ENCODE measurements at regions not wholly inside any gene's neighbourhood (a gene's known extent, or its start where the extent isn't known, plus 50 kb on each side); places are given as distances from the start of the nearest gene placed in this dataset.
A peak's percentile ranks its signal among the peaks of the same experiment; 100 is the strongest.

DNA sequence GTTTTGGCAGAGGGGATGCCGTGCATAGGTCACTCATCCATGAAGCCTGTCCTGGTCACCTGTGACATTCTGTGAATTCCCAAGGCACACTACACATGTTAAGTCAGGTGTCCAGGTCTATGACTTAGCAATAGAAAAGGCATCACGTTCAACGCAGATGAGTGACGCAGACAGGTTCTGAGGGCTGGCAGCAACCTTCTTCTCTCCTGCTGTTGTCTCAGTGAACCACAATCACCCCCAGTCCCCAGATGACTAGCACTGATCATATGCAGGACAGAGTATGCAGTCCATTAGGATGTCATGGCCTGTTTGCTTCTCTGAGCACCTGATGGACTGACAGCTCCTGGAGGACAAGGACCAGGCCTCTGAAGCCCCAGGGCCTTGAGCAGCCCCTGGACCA is 157.8 kb upstream of the KAZN start:
- TF ChIP-seq Cebpa-rat (IDR thresholded peaks at IDR 0.05): no peak
- Histone ChIP-seq H3K27ac (no peak overlapping the region), H4K20me1 (no peaks in the 10 kb centered on the region; a peak in 1 of 22 replicates), H3K36me3 (no peaks in the 10 kb centered on the region), H3K4me3 (no peak overlapping the region), H3K9ac (no peak overlapping the region), H3K4me1 (peaks cover 3 to 15% (median 8%) of the 10 kb centered on the region in 10 experiments; a peak in 11 of 20 replicates), H3K4me2 (no peak overlapping the region), H3K27me3 (no peaks in the 10 kb centered on the region), H3K9me3 (replicated peaks in 1 of 11) (no peaks in the 10 kb centered on the region)

DNA sequence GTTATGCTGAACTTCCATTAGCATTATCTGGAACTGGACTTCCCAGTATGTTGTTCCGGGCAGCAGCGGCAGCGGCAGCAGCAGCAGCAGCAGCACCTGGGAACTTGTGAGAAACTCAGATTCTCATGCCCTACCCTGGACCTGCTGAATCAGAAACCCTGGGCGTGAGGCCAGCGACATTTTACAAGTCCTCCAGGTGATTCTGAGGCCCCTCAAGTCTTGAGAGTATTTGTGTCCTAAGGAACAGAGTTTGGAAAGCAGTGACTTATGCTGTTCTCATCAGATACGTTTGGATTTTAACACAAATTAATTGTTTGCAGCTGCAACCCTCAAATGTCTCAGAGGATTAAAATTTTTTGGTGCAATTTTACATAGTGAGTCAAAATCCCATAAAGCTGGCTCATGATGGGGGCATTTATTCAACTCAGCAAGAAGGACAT is 157.2 kb upstream of the KAZN start:
- Histone ChIP-seq H4K20me1 (no peaks in the 10 kb centered on the region; a peak in 1 of 22 replicates), H3K27ac (no peak overlapping the region), H3K4me1 (peaks cover 0 to 15% (median 8%) of the 10 kb centered on the region in 10 experiments; a peak in 11 of 20 replicates), H3K9ac (no peak overlapping the region), H3K9me3 (replicated peaks in 1 of 11) (no peaks in the 10 kb centered on the region), H3K4me3 (no peak overlapping the region), H3K36me3 (no peaks in the 10 kb centered on the region), H3K4me2 (no peak overlapping the region), H3K27me3 (no peaks in the 10 kb centered on the region)
- no peak for TF ChIP-seq Cebpa-rat (IDR thresholded peaks at IDR 0.05)

DNA sequence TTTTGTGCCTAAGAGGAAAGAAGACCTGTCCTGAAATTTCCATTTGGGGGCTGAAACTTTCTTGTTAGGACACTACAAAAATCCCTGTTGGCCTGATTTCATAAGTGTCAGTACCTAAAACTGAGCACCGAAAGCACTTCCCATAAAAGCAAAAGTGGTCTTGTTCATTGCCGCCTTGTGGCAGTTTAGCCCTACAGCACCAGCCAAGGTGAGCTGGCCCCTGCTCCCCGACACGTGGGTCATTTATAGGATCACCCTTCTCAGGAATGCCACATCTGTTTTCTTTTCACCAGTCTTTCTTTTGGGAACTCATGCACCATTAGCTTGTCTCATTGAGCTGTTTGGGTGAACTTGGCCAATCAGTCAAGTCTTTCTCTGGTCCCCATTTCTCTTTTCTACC is 155.8 kb upstream of the KAZN start:
- Histone ChIP-seq H3K4me1 (peaks cover 0 to 11% (median 8%) of the 10 kb centered on the region in 10 experiments; a peak in 11 of 20 replicates), H3K27ac (no peak overlapping the region), H3K4me2 (peak overlapping the region in 4 of 11 experiments; percentile 41 to 65 (median 50); a peak in 6 of 22 replicates), H3K27me3 (no peaks in the 10 kb centered on the region), H3K9ac (no peak overlapping the region), H3K36me3 (no peaks in the 10 kb centered on the region), H3K4me3 (no peak overlapping the region), H3K9me3 (replicated peaks in 1 of 11) (no peaks in the 10 kb centered on the region), H4K20me1 (no peaks in the 10 kb centered on the region)
- TF ChIP-seq Cebpa-rat (IDR thresholded peaks at IDR 0.05): no peak

DNA sequence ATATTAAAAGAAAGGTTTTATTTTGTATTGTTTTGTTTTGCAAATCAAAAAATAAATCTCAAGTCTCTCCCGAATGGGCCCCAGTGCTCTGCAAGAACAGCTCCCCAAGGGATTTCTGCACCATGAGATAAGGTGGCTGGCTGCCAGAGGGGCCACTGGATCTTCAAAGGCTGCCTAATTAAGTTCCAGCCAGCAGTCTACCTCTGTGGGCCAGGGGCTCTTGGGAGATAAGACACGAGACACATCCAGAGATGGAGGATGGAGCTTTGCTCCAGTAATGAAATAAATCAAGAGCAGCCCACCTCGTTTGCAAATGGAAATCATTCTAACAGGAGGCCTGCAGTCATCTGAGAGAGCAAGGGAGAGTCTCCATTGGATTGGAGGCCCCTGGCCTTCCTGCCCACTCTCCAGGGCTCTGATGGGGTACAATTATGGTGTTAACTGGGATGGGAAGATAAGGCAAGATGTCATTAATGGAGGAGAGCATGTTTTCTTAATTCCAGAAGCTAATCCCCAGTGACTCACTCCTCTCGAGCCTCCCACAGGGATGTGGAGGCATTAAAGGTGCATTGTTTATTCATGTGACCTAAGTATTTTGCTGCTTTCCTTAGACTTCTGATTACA is 155.2 kb upstream of the KAZN start:
- Histone ChIP-seq H3K9me3 (replicated peaks in 1 of 11) (no peaks in the 10 kb centered on the region), H3K27ac (no peak overlapping the region), H3K4me2 (peak overlapping the region in 6 of 11 experiments; percentile 10 to 65 (median 47); a peak in 11 of 22 replicates), H3K4me1 (peaks cover 0 to 11% (median 7%) of the 10 kb centered on the region in 10 experiments; a peak in 11 of 20 replicates), H4K20me1 (no peaks in the 10 kb centered on the region), H3K27me3 (no peaks in the 10 kb centered on the region), H3K9ac (no peak overlapping the region), H3K4me3 (no peak overlapping the region), H3K36me3 (no peaks in the 10 kb centered on the region)
- no peak for TF ChIP-seq Cebpa-rat (IDR thresholded peaks at IDR 0.05)

DNA sequence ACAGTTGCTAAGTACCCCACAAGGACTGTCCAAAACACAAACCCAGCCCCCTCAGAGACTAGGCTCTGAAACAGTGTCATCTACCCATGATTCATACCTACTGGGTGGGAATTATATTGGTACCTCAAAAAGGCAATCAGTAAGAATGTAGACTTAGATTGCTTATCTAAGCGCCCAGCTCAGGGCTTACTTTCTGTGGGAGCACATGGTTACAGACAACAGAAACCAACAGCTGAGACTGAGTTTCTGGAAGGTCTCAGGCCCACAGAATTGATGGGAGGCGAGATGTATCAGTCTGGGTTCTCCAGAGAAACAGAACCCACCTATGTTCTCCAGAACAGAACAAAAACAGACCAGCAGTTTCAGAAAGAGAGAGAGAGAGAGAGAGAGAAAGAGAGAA is 147.3 kb upstream of the KAZN start:
- Histone ChIP-seq H3K27ac (no peak overlapping the region), H4K20me1 (no peaks in the 10 kb centered on the region), H3K27me3 (no peaks in the 10 kb centered on the region), H3K36me3 (no peaks in the 10 kb centered on the region), H3K9ac (no peak overlapping the region), H3K4me1 (no peaks in the 10 kb centered on the region), H3K4me2 (no peak overlapping the region), H3K4me3 (no peak overlapping the region), H3K9me3 (replicated peaks in 1 of 11) (no peaks in the 10 kb centered on the region)
- TF ChIP-seq Cebpa-rat (IDR thresholded peaks at IDR 0.05): no peak

DNA sequence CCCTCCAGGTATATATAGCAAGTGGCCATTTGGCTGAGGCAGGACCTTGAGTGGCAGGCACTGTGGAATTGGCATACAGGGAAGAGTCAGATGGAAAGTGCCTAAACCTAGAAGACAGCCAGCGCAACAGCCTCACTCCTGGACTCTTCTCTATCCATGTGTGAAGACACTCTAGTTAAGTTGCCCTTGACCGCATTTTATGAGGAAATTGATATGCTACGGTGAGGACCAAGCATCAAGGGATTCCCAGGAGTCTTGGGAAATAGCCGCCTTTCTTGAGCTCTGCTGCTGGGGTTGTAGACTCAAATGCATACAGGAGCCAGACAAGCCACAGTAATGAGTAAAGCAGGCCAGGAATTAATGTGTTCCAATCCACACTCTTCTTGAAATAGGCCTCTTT is 145.9 kb upstream of the KAZN start:
- H3K9ac ChIP-seq: no peak overlapping the region
- no peaks in the 10 kb centered on the region for H4K20me1 ChIP-seq
- H3K36me3 ChIP-seq: no peaks in the 10 kb centered on the region
- no peaks in the 10 kb centered on the region for H3K27me3 ChIP-seq
- no peak overlapping the region for H3K4me2 ChIP-seq
- H3K27ac ChIP-seq: no peak overlapping the region
- TF ChIP-seq Cebpa-rat (IDR thresholded peaks at IDR 0.05): no peak
- H3K9me3 ChIP-seq (replicated peaks in 1 of 11): no peaks in the 10 kb centered on the region
- no peak overlapping the region for H3K4me3 ChIP-seq
- no peaks in the 10 kb centered on the region for H3K4me1 ChIP-seq

DNA sequence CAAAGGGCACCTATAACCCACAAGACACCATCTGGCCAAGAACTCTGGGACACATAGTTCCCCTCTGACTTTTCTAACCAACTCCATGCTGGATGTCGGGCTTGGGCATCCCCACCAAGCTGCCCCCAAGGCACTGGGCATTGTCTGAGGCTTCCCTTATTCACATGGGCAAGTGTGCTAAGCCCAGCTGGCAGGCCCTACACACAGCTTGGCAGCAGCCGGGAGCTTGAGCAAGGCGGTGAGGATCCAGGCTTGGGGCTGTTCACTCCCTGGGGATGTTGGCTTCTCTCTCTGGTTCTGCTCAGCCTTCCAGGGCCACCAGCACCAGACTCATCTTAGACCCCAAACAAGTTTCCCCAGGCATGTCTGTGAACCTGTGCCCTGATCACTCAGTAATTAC is 138.3 kb upstream of the KAZN start:
- H3K36me3 ChIP-seq: no peaks in the 10 kb centered on the region
- no peaks in the 10 kb centered on the region for H3K9me3 ChIP-seq (replicated peaks in 1 of 11)
- no peak overlapping the region for H3K9ac ChIP-seq
- no peaks in the 10 kb centered on the region for H3K27me3 ChIP-seq
- TF ChIP-seq Cebpa-rat (IDR thresholded peaks at IDR 0.05): no peak
- no peak overlapping the region for H3K4me2 ChIP-seq
- no peaks in the 10 kb centered on the region for H4K20me1 ChIP-seq
- no peaks in the 10 kb centered on the region for H3K4me1 ChIP-seq
- no peak overlapping the region for H3K27ac ChIP-seq
- H3K4me3 ChIP-seq: no peak overlapping the region

DNA sequence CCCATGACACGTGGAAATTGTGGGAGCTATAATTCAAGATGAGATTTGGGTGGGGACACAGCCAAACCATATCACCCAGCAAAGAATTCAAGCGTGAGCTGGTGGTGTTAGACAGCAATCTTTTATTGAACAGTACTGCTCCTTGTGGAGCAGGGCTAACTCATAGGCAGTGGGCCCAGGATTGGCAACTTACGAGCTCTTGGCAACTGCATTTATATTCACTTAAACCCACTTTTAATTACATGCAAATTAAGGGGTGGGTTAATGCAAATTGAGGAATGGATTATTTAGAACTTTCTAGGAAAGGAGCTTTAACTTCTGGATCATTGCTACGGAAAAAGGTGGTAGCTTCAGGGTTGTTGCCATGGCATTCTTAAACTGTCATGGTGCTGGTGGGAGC is 135.6 kb upstream of the KAZN start:
- no peaks in the 10 kb centered on the region for H3K4me1 ChIP-seq
- no peak overlapping the region for H3K9ac ChIP-seq
- H3K27ac ChIP-seq: no peak overlapping the region
- no peaks in the 10 kb centered on the region for H3K9me3 ChIP-seq (replicated peaks in 1 of 11)
- H3K4me3 ChIP-seq: no peak overlapping the region
- H4K20me1 ChIP-seq: no peaks in the 10 kb centered on the region
- no peak overlapping the region for H3K4me2 ChIP-seq
- no peak for TF ChIP-seq Cebpa-rat (IDR thresholded peaks at IDR 0.05)
- no peaks in the 10 kb centered on the region for H3K36me3 ChIP-seq
- no peaks in the 10 kb centered on the region for H3K27me3 ChIP-seq

DNA sequence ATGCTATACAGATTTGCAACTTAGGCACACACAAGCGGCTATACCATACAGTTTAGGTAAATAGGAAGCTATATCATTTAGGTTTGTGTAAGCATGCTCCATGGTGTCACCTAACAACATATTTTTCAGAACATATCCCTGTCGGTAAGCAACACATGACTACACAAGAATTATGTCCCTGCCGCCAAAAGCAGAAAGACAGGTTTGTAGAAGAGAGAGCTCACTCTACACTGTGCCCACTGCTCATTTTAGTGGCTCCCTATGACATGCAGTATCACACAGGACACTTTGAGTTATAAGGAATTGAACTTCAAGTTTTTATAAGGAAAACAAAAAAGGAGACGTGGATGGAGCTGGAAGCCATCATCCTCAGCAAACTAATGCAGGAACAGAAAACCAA is 132.5 kb upstream of the KAZN start:
- Histone ChIP-seq H4K20me1 (no peaks in the 10 kb centered on the region), H3K27ac (no peak overlapping the region), H3K4me3 (no peak overlapping the region), H3K27me3 (no peaks in the 10 kb centered on the region), H3K4me1 (no peaks in the 10 kb centered on the region), H3K9ac (no peak overlapping the region), H3K36me3 (no peaks in the 10 kb centered on the region), H3K4me2 (no peak overlapping the region), H3K9me3 (replicated peaks in 1 of 11) (no peaks in the 10 kb centered on the region)
- TF ChIP-seq Cebpa-rat (IDR thresholded peaks at IDR 0.05): no peak

DNA sequence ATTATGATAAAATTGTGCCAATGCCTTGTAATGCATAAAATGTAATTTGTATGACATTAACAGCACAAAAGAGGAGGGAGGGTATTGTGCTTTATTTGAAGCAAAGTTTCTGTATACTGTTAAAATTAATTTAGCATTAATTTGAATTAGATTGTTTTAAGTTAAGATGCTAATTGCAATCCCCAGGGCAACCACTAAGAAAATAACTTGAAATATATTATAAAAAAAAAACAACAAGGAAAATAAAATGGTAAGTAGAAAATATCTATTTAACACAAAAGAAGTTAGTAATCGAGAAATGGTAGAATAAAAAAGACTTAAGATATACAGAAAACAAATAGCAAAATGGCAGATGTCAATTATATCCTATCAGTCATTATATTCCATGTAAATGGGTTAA is 131.4 kb upstream of the KAZN start:
- no peak for TF ChIP-seq Cebpa-rat (IDR thresholded peaks at IDR 0.05)
- Histone ChIP-seq H3K36me3 (no peaks in the 10 kb centered on the region), H3K9ac (no peak overlapping the region), H3K9me3 (replicated peaks in 1 of 11) (no peaks in the 10 kb centered on the region), H3K27me3 (no peaks in the 10 kb centered on the region), H3K27ac (no peak overlapping the region), H3K4me3 (no peak overlapping the region), H4K20me1 (no peaks in the 10 kb centered on the region), H3K4me1 (no peaks in the 10 kb centered on the region), H3K4me2 (no peak overlapping the region)

Measured in BLaER1 treated with 17β-estradiol and CSF1 and Interleukin-3, amounts not matched to agents 10 nM and 100 nM (cell line).